ENCODE measurements at regions not wholly inside any gene's neighbourhood (a gene's known extent, or its start where the extent isn't known, plus 50 kb on each side); places are given as distances from the start of the nearest gene placed in this dataset.
"Not testable (repeated sequence)": the region's sequence is repeated elsewhere in the genome, so short reads cannot be mapped to it uniquely, and the experiment has no call there.

GRCh38 chr1:25131794-25132193, 100.5 kb downstream of the SYF2 start:
- no peak for DNase-seq

- DNase-seq: no peak
Observed at GRCh38 chr1:25130895-25131294, 101.4 kb downstream of the SYF2 start.

DNA sequence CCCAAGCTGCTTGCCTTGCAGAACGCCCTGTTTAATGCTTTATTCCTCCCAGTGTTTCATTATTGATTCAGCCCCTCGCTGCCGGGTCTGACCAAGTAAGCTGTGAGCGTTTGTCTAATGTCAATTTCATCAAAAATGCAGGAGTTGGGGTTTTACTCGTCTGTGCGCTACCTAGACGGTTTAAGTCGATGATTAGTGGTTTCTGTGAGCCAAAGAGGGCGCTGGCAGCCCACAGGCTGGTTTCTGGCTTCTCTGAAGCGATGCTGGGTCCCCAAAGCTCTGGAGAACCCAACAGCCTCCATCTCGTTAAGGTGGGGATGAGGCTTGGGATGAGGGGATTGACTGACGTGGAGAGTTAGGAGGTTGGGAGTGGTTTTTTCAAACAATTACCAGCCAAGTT, 102.9 kb downstream of the SYF2 start:
- no peak for DNase-seq

GRCh38 chr1:25128121-25128621, 104.1 kb downstream of the SYF2 start:
- no peak for DNase-seq

- DNase-seq: no peak
Observed at GRCh38 chr1:25126562-25126961, 105.7 kb downstream of the SYF2 start.

- no peak for DNase-seq
Observed at GRCh38 chr1:25123551-25123950, 108.8 kb downstream of the SYF2 start.

GRCh38 chr1:25122747-25123146, 109.6 kb downstream of the SYF2 start:
- no peak for DNase-seq

DNA sequence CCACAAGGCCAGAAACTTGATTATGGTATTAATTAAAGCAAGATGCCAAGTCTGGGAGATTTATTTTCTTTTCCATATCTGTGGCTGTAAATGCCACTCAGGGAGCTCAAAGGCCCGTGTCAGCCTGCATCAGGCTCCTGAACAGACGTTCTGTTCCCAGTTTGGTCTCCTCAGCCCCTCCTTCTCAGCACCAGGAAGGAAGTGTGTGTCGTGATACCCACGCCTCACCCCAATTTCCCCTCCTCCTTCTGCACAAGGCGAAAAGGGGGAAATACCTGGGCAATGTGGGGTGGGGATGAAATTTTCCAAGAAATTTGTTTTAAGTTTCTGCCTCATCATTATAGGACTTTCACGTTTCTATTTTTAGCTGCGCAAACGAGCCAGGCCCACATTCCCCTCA, 112.0 kb downstream of the SYF2 start:
- DNase-seq: no peak

GRCh38 chr1:25118546-25118945, 113.8 kb downstream of the SYF2 start:
- no peak for DNase-seq

- DNase-seq: no peak
Observed at GRCh38 chr1:25117233-25117823, 115.0 kb downstream of the SYF2 start.

DNA sequence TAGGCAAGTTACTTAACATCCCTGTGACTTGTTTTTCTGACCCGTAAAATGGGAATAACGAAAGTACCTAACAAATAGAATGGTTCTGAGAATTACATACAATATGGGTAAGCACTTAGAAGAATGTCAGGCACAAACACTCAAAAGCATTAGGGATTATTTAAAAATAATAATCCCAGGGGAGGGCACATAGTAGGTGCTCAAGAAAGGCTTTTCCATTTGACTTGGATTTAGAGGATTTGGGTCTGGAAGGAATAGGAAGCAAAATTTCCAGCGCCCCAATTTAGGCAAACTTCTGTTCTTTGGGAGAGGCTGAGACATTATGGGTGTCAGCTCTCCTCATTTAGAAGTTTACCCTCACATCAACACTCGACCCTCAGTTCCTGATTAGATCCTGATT, 115.5 kb downstream of the SYF2 start:
- no peak for DNase-seq

- DNase-seq: not testable (repeated sequence)
Observed at GRCh38 chr1:25116117-25116516, 116.2 kb downstream of the SYF2 start.

GRCh38 chr1:25113731-25114130, 118.6 kb downstream of the SYF2 start:
- no peak for DNase-seq

GRCh38 chr1:25113086-25113485, 119.2 kb downstream of the SYF2 start:
- DNase-seq: no peak

GRCh38 chr1:25112400-25112799, 119.9 kb downstream of the SYF2 start:
- DNase-seq: no peak

DNA sequence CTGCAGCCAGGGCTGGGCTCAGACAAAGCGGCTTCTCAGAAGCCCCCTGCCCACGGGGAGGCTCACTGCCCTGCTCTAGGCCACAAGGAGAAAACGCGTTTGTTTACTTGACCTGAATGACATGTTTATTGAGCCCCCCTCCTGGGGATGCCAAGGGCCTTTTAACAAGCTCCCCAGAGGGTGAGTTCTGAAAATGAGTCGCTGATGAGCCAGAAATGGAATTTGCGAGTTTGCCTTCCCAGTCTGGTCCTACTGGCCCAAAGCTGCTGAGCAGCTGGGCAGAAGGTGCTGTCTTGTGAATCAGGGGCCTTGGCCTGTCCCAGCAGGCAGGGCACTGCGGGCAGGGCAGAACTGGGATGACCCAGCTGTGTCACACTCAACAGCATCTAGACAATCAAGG, 120.6 kb downstream of the SYF2 start:
- no peak for DNase-seq

- no peak for DNase-seq
Observed at GRCh38 chr1:25110485-25110884, 121.8 kb downstream of the SYF2 start.

DNA sequence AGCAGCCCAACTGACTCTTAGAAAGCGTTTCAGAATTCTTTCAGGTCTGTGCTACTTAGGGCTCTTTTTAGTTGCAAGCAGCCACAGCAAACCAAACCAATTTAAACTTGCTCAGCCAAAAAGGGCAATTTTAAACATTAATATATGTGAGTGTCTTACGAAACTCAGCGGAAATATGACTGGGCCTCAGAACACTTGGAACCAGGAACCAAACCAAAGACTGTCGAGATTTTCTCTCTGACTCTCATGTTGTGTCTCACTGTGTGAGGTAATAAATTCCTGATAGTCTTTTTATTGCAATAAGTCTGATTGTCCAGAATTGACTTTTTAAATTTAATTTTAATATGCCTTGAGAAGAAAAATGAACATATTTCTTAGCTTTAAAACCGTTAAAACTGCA, 122.3 kb downstream of the SYF2 start:
- DNase-seq: no peak

- peak; percentile 63 for DNase-seq
Observed at GRCh38 chr1:25109531-25109951, 122.8 kb downstream of the SYF2 start.

DNA sequence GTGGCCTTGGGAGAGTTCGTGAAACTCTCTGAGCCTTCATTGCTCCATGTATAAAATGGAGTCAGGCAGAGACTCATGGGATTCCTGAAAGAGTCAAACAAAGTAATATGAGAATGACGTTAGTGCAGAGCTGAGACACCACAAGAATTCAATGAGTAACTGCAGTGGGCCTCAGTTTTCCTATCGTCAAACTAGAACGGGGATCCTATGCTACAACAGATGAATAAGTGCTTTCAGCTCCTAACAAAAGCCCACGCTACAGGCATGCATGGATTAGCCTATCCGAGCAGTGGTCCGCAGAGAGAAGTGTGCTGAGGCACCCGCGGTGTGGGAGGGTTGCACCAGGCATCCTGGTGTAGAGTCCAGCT, 124.7 kb downstream of the SYF2 start:
- DNase-seq: no peak

GRCh38 chr1:25106976-25107642, 125.2 kb downstream of the SYF2 start:
- no peak for DNase-seq

DNA sequence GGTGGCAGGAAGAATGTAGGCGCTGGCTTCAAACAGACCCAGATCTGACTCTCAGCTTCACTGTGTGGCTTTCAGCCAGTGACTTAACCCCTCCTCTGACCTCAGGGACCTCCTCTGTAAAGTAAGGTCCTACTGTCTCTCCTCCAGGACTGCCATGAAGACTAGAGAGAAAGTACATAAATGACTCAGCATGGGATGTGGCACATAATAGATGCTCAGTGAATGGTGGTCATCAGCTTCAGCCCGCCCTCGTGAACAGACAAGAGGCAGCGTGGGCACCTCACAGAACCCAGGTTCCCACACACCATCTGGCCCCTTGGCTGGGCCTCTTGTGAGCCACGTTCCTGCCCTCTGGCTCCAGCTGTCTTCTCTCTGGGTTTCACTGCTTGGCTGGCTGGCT, 126.0 kb downstream of the SYF2 start:
- no peak for DNase-seq

DNA sequence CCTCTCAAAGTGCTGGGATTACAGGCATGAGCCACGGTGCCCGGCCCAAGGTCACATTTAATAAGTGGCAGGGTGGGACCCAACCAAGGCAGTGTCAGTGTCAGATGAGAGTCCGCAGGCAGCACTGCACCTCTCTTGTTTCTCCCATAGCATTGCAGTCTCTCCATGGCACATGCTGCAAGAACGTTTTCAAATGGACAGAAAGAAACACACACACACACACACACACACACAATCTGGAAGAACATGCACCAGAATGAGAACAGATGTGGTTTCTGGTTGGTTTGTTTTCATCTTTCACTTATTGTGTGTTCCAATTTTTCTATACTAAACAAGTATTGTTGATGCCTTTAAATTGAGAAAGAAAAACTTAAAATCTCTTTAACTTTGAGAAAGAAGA, 126.5 kb downstream of the SYF2 start:
- no peak for DNase-seq

GRCh38 chr1:25104932-25105561, 127.3 kb downstream of the SYF2 start:
- DNase-seq: no peak
